HepG2 (cell line): ENCODE measurements at regions not wholly inside any gene's neighbourhood (a gene's known extent, or its start where the extent isn't known, plus 50 kb on each side); places are given as distances from the start of the nearest gene placed in this dataset.

Experiments
- ARHGAP35 ChIP-seq: sonication (generic); formaldehyde crosslinking; IDR thresholded peaks from 2 replicates; pipeline ENCODE4 v1.9.0; 2022; ENCODE audit warnings: mild to moderate bottlenecking, inconsistent platforms, moderate library complexity, missing genetic modification reagents, borderline replicate concordance
- ATF6 ChIP-seq: sonication (generic); formaldehyde crosslinking; conservative IDR thresholded peaks from 2 replicates; pipeline ENCODE4 v1.4.0; 2020; ENCODE audit warnings: missing genetic modification reagents
- NR2F2 ChIP-seq: IDR thresholded peaks from 2 replicates; pipeline ENCODE4 v1.6.1; 2012; ENCODE audit warnings: low read depth, inconsistent platforms, borderline replicate concordance
- RBM39 ChIP-seq: fragments of 200-400 bp; formaldehyde crosslinking; IDR thresholded peaks from one replicate; pipeline ENCODE4 v1.6.1; 2018; ENCODE audit warnings: antibody characterized with exemption, mild to moderate bottlenecking, low read depth, low read length; ENCODE audit not compliant: poor library complexity, severe bottlenecking
- SNAPC5 ChIP-seq: sonication (generic); formaldehyde crosslinking; IDR thresholded peaks from 2 replicates; pipeline ENCODE4 v1.8.1; 2023; ENCODE audit warnings: mild to moderate bottlenecking, missing genetic modification reagents, borderline replicate concordance
- ZNF121 ChIP-seq: sonication (generic); formaldehyde crosslinking; IDR thresholded peaks from 2 replicates; pipeline ENCODE4 v1.5.0; 2020; ENCODE audit warnings: mild to moderate bottlenecking, missing genetic modification reagents
- ZNF44 ChIP-seq: sonication (generic); formaldehyde crosslinking; IDR thresholded peaks from 2 replicates; pipeline ENCODE4 v1.5.1; 2020; ENCODE audit warnings: mild to moderate bottlenecking, missing genetic modification reagents
- ZNF530 ChIP-seq: sonication (generic); formaldehyde crosslinking; IDR thresholded peaks from 2 replicates; pipeline ENCODE4 v1.5.0; 2020; ENCODE audit warnings: low read depth, mild to moderate bottlenecking, missing genetic modification reagents
- ZNF792 ChIP-seq: IDR thresholded peaks from 2 replicates; pipeline ENCODE4 v1.6.1; 2016
- TF ChIP-seq, protein P1 (sequence below): sonication (generic); formaldehyde crosslinking; IDR thresholded peaks from 2 replicates; pipeline ENCODE4 v1.5.0; 2020; ENCODE audit warnings: mild to moderate bottlenecking, missing genetic modification reagents, moderate library complexity
- TF ChIP-seq, protein P2 (sequence below): sonication (generic); formaldehyde crosslinking; IDR thresholded peaks from 2 replicates; pipeline ENCODE4 v1.4.0; 2020; ENCODE audit warnings: missing genetic modification reagents, mild to moderate bottlenecking, borderline replicate concordance

GRCh38 chr13:111422348-111422747 lies 101.9 kb downstream of the TEX29 start:
- TF ChIP-seq, protein P1, sequence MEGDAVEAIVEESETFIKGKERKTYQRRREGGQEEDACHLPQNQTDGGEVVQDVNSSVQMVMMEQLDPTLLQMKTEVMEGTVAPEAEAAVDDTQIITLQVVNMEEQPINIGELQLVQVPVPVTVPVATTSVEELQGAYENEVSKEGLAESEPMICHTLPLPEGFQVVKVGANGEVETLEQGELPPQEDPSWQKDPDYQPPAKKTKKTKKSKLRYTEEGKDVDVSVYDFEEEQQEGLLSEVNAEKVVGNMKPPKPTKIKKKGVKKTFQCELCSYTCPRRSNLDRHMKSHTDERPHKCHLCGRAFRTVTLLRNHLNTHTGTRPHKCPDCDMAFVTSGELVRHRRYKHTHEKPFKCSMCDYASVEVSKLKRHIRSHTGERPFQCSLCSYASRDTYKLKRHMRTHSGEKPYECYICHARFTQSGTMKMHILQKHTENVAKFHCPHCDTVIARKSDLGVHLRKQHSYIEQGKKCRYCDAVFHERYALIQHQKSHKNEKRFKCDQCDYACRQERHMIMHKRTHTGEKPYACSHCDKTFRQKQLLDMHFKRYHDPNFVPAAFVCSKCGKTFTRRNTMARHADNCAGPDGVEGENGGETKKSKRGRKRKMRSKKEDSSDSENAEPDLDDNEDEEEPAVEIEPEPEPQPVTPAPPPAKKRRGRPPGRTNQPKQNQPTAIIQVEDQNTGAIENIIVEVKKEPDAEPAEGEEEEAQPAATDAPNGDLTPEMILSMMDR (CRISPR knock-in tag) = no peak
- no peak for TF ChIP-seq RBM39
- TF ChIP-seq ARHGAP35 (CRISPR knock-in tag) = no peak
- no peak for TF ChIP-seq ATF6 (CRISPR knock-in tag)
- no peak for TF ChIP-seq ZNF530 (CRISPR knock-in tag)
- TF ChIP-seq SNAPC5 (CRISPR knock-in tag) = no peak
- TF ChIP-seq NR2F2 = no peak
- no peak for TF ChIP-seq ZNF44 (CRISPR knock-in tag)
- TF ChIP-seq, protein P2, sequence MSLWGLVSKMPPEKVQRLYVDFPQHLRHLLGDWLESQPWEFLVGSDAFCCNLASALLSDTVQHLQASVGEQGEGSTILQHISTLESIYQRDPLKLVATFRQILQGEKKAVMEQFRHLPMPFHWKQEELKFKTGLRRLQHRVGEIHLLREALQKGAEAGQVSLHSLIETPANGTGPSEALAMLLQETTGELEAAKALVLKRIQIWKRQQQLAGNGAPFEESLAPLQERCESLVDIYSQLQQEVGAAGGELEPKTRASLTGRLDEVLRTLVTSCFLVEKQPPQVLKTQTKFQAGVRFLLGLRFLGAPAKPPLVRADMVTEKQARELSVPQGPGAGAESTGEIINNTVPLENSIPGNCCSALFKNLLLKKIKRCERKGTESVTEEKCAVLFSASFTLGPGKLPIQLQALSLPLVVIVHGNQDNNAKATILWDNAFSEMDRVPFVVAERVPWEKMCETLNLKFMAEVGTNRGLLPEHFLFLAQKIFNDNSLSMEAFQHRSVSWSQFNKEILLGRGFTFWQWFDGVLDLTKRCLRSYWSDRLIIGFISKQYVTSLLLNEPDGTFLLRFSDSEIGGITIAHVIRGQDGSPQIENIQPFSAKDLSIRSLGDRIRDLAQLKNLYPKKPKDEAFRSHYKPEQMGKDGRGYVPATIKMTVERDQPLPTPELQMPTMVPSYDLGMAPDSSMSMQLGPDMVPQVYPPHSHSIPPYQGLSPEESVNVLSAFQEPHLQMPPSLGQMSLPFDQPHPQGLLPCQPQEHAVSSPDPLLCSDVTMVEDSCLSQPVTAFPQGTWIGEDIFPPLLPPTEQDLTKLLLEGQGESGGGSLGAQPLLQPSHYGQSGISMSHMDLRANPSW = no peak
- TF ChIP-seq ZNF792 (CRISPR knock-in tag) = no peak
- no peak for TF ChIP-seq ZNF121
